Right lobe of liver (tissue), 4 donors: ENCODE measurements at regions not wholly inside any gene's neighbourhood (a gene's known extent, or its start where the extent isn't known, plus 50 kb on each side); places are given as distances from the start of the nearest gene placed in this dataset.

ENCODE experiments used
- CTCF ChIP-seq, 4 donors: fragments of 200-600 bp in 3 of 4; fragments of 450-650 bp in 1 of 4; IDR thresholded peaks; one replicate each; pipeline versions ENCODE4 v1.5.1 to v1.8.0; 2016 to 2022; ENCODE audit warnings: antibody characterized with exemption in 4 of 4, mild to moderate bottlenecking in 2 of 4
- POLR2A ChIP-seq: fragments of 450-650 bp; IDR thresholded peaks from one replicate; pipeline ENCODE4 v1.6.1; 2017; ENCODE audit warnings: antibody characterized with exemption, mild to moderate bottlenecking
- donor health status: DM: no; HTN: no; CAD: no.
- donor health status: DM: no; HTN: no; CAD: no.
- donor health status: DM: no; HTN: yes; CAD: no.

GRCh38 chr2:4412637-4413187, 709.3 kb downstream of the DCDC2C start:
- TF ChIP-seq POLR2A (no peak), CTCF (IDR thresholded peaks at IDR 0.05) (no peak)
